ELF-1 (cell line): ENCODE measurements at regions not wholly inside any gene's neighbourhood (a gene's known extent, or its start where the extent isn't known, plus 50 kb on each side); places are given as distances from the start of the nearest gene placed in this dataset.
"Not testable (repeated sequence)": the region's sequence is repeated elsewhere in the genome, so short reads cannot be mapped to it uniquely, and the experiment has no call there.

ENCODE experiments used
- DNase-seq: peaks from one replicate; pipeline ENCODE4 v3.0.0-alpha.2; 2016; ENCODE audit warnings: low read depth, low spot score

DNA sequence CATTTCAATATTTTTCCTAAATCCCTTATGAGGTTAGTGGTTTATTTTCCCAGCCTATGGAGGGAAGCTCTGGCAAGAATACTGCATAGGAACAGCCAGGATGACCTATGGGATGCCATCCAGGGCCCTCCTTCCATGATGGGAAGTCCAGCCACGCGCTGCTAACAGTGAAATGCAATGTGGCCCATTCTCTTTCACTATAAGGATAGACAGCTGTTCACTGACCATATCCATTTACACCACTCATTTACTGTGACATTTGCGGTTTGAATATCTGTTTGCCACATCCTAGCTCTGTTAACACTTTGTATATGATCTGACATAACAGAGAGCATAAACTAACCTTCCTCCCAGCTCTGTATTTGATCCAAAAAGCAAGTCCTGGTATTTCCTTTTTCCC lies 471.7 kb downstream of the CBLN4 start:
- DNase-seq: no peak

DNA sequence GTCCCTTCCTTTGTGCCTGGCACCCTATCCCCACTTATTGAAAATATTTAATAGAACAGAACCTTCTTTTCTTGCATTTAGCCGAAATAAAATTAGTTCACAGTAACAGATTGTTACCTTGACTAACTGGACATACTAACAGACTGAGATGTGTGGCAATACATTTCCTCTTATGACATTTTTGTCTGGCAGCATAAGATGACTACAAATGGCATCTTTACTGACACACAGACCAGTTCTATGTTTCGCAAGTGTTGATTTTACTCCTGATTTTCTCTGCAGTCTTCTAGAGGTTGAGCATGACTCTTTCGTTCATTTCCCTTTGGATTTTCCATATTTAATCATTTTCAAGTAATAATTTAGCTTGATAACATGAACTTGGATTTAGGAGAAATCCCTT lies 474.6 kb downstream of the CBLN4 start:
- no peak for DNase-seq

DNA sequence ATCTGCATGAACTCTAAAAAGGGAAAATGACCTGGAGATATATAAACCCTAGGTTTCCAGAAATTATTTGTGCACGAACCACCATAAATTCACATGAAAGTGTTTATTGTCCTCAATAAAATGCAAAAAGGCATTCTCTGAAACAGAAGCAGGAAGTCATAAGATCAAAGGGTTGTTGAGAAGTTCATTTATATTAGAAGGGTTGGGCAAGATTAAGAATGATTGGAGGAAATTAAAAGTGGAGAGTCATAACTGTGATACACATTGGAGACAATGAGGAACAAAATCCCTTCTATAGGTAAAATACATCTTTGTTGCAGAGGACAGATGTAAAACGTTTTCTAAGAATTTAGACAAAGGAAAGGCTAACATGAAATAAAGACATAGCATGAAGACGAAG lies 476.8 kb downstream of the CBLN4 start:
- no peak for DNase-seq

DNA sequence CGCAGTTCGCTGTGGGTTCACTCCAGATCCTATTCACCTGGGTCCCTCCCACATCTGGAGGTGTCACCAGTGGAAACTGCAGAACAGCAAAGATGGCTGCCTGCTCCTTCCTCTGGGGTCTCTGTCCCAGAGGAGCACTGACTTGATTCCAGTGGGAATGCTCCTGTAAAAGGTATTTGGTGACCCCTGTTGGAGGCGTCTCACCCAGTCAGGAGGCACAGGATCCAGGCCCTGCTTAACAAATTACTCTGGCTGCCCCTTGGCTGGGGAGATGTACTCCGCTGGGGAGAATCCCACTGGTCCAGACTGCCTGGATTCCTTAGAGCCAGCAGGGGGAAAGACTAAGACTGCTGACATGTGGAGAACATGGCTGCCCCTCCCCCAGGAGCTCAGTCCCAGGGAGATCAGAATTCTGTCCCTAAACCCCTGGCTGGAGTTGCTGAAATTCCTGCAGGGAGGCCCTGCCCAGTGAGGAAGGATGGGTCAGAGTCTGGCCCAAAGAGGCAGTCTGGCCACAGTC lies 483.0 kb downstream of the CBLN4 start:
- peak; percentile 29 for DNase-seq

DNA sequence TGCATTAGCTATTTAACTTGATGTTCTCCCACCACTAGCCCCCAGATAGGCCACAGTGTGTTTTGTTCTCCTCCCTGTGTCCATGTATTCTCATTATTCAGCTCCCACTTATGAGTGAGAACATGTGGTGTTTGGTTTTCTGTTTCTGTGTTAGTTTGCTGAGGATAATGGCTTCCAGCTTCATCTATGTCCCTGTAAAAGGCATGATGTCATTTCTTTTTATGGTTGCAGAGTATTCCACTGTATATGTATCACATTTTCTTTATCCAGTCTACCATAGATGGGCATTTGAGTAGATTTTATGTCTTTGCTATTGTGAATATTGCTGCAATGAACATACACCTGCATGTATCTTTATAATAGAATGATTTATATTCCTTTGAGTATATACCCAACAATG lies 487.7 kb downstream of the CBLN4 start:
- DNase-seq: not testable (repeated sequence)

DNA sequence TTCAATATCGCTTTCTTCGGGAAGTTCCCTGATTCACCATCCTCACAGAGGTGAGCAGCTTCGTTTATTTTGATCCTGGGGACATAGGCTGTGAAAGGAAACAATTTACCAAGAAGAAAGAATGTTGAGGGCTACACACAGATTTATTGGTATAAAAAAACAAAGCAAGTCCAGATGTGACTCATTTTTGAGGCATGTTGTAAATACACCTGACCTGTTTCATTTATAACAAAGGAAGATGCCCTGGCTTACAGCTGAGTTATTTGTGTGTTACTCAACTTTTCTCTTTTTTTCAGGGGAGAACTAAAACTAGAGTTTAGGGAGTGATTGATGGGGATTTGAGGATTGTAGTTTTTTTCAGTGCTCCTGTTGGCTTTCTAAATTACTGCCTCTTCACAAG lies 489.5 kb downstream of the CBLN4 start:
- DNase-seq: no peak

DNA sequence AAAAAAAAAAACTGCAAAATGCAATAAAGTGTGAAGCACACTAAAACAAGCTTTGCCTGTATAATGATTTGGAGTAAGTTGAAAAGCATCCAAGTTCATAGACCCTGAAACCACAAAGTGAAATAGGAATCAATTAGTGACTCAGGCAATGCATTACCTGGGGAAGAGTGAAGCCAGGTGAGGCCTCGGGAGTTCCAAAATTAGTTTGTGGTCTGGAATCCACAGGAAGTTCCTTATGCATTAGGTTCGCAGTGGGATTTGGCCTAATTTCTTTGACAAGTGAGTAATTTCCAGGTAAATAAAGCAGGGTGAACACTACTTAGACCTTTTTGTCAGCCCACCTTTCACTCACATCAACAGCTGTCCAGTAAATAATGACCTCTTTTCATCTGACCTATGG lies 490.8 kb downstream of the CBLN4 start:
- DNase-seq: no peak

DNA sequence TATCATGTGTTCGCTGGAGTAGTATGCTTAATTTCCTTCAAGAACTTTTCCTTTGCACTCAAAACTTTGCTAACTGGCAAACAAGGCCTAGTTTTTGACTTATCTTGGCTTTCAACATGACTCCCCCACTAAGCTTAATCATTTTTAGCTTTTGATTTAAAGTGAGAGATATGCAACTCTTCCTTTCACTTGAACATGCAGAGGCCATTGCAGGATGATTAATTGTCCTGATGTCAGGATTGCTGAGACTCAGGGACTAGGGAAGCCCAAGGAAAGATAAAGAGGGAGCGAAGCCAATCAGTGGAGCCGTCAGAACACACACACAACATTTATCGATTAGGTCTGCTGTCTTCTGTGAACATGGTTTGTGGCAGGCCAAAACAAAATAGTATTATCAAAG lies 491.4 kb downstream of the CBLN4 start:
- no peak for DNase-seq

DNA sequence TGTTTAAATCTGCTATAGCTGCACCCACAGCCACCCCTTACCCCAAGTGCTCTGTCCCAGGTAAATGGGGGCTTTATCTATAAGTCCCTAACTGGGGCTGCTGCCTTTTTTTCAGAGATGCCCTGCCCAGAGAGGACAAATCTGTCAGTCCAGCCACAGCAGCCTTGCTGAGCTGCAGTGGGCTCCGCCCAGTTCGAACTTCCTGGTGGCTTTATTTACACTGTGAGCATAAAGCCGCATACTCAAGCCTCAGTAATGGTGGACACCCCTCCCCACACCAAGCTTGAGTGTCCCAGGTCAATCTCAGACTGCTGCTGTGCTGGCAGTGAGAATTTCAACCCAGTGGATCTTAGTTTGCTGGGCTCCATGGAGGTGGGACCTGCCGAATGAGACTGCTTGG lies 505.2 kb downstream of the CBLN4 start:
- DNase-seq: no peak

DNA sequence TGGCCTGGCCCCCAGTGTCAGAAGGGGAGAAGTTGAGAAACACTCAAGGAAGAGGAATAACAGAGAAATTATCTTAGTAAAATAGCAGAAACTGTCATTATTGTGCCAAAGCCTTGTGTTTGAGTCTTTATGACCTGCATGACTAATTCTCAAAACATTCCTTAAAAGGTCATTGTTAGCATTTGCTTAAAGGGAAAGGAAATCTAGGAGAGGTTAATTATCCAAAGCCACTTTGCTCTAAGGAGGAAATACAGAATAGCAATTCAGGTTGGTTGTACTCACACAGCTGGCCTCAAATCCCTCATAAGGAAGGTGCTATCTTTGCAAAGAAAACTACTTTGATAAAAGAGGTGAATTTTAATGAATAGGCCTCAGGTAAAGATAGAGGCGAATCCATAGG lies 516.7 kb downstream of the CBLN4 start:
- DNase-seq: no peak

DNA sequence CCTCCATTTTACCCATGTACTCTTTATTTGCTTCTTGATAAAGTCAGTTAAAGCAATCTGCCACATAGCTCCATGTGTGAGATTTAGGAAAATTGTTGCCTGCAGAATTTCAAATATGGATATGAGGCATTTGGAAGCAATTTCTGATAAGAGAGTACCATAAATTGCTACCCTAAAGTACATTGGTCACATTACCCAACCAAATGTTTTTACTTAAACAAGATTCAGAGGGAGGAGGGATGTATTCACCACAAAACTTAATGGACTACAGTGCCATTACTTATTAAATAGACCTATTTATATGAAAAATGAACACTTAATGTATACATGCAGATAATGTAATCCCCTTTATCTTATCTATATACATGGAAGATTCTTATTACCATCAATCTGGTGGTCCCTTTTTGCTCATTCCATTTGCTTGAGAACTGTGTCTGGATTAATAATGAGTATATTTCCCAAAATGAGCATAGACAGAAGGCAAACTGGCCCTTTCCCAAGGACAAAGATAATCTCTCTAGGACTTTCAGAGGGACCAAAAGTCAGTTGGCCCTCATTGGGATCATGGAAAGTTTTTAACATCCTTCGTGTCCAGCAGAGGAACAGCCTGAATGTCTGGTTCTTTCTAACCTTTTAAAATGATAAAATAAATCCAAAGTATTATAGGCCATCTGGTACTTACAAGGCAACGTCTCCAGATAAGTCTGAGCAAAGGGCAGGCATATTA lies 526.4 kb downstream of the CBLN4 start:
- no peak for DNase-seq

DNA sequence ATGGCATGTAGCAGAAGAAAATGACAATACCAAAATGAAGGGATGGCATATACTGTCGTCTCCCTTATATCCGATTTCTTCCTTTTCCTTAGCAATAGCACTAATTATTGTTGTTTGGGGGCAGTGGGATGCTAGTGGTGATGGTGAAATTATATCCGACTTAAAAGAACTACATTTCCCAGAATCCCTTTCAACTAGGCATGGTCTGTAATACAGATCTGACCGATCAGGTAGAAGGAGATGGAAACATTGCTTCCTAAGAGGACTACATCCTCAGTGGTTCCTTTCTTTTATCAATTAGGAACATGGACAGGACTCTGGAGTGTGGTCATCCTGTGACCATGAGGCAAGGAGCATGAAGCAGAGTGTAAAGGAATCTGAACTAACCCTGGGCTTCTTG lies 532.6 kb downstream of the CBLN4 start:
- DNase-seq: no peak

DNA sequence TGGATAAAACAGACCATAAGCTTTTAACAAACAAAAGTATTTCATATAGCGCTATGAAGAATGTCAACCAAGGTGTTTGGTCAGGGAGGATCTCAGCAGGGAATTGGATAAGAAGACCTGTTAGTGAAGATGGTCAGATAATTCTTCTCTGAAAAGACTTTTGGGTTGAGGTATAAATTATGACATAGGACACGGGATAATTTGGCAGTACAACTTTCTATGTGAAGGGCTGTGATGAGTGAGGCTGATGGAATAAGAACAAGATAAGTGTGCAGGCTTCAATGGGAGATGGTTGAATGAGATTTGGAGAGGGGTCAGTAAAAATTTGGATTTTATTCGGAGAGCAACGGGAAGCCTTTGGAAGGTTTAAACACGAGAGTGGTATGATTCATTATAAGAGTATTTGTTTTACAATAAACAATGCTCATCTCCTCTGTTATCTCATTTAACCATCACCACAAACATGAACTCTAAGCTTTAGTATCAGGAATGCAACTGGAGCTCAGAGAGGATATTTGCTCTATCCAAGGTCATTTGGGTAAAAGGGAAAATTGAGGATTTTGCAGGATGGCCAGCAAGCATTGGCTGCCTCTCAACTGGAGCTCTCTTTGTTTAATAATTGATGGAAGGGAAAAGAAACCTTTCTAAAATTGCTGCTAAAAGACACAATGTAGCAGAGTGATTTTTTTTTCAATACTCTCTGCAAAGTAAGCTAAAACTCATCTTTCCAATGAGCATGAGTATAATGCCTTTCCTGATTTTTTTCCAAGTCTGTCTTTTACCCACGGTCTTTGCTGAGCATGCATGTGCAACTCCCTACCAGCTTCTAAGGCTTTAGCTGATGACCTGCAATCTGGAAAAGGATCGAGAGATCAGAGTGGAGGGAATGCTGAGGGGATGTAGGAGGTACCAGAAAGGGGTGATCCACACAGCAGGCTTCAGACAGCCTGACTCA lies 534.0 kb downstream of the CBLN4 start:
- DNase-seq: no peak

DNA sequence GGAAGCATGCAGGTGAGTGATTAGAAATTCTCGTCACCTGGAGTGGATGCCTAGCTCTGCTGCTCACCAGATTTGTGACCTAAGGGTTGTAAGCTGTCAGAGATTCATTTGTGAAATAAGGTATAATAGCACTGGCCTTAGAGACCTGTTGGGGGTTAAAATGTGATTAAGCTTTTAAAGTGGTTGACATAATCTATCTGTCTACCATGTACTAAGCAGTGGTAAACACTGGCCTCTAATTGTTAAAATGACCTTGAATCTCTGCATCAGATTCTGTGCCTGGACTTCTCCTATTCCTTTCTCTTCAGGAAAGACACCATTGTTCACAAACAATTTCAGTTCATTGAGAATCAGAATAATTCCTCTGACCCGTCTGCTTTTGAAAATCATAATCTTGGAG lies 536.2 kb downstream of the CBLN4 start:
- no peak for DNase-seq

DNA sequence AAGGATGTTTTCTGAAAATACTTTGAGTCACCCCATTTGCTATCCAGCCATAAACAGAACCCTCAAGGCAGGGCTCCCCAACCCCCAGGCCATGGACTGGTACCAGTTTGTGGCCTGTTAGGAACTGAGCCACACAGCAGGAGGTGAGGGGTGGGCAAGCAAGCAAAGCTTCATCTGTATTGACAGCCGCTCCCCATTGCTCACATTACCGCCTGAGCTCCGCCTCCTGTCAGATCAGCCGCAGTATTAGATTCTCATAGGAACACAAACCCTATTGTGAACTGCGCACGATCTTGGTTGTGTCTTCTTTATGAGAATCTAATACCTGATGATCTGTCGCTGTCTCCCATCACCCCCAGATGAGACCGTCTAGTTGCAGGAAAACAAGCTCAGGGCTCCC lies 543.8 kb downstream of the CBLN4 start:
- DNase-seq: no peak

DNA sequence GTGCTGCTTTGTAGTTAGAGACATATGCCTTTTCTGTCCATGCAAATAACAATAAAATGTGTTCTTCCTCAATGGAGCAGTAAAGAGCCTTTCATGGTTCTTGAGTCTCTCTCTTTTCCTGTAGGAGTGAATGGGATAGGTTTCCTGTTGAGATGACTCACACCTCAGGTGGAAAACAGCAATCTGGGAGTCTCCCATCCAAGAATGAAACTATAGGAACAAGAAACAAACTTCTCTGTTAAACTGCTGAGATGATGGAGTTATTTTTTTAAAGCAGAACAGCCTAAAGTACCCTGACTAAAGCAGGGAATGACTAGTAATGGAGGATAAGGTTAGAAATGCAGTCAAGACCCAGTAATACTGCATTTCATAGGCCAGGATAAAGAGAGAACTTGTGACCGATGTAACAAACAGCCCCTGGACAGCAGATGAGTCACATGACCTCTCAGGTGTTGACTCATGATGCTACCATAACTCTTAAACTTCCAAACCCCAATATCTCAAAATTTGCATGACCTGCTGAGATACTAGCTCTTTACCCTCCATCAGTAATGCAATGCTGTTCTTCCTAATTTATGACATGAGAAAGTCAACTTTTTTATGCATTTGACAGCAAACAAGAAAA lies 548.9 kb downstream of the CBLN4 start:
- DNase-seq: no peak

DNA sequence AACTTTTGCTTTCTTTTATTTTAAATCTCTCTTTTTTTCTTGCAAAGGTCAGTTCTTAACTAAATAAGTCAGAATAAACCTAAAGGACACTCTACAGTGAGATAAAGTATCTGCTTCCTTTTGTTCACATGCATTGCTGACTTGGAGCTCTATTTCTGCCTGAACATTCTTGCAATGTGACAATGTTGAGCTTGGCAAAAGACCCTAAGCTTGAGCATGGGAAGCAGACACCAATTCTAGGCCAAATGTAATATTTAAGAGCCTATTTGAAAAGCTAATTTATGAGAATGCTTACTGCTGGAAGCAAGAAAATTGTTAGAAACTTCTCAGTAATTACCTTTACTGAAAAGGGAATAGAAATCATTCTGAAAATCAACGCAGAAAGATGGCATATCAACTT lies 556.2 kb downstream of the CBLN4 start:
- no peak for DNase-seq

DNA sequence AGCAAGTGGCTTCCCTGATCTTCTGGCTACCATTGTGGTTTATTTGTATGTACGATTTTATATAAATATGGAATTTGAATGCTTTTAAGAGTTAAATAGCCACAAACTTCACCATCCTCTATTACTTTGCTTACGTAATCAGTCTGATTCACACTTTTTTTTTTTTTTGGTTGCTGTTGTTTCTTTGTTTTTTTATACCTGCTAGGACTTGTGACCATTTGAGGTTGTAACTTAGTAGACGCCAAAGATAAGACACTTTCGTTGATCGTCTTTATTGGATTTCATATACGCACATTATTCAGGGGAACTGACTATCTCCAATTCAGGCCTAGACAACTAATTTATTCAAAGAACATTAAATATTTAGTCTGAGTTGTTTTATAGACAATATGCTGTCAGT lies 559.0 kb downstream of the CBLN4 start:
- DNase-seq: no peak

DNA sequence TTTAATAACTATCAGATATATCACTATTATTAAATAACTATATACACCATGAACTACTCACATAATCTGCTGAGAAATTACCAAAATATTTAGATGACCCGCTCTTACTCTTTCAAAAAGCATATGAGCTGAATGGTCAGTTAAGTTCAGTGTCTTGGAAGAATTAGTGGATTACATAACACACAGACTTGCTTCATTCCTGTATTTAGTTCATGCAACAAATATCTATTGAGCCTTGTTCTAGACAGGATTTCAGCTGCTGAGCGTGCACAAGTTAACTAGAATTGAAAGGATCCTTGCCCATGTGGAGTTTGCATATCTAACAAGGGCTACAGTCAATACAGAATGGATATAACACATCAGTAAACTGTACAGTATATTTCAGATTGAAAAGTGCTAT lies 566.2 kb downstream of the CBLN4 start:
- DNase-seq: no peak

DNA sequence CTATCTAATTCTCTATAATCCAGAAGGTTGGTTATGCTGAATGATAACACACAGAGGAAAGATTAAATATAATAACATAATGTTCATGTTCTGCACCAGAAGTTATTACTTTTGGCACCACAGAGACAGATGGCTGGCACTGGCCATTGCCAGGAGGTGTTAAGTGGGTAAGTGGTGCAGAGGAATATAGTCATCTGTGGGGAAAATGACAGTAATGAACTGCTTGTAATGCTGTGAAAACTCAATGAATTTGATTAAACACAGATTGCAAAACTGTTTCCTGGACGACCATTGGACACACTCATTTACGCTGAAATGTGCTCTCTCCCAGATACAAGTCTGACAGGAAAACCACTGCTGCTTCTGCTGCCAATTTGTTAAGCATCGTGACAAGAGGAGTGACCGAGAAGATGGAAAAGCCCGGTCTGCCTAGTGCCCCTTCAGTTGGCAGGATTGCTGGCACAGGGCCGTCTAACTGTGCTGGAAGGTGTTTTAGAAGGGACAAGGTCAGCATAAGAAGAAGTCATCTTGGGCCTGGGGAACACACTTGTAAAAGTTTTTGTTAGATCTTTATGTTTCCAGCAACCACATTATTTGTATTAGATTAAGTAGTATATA lies 567.4 kb downstream of the CBLN4 start:
- DNase-seq: no peak

DNA sequence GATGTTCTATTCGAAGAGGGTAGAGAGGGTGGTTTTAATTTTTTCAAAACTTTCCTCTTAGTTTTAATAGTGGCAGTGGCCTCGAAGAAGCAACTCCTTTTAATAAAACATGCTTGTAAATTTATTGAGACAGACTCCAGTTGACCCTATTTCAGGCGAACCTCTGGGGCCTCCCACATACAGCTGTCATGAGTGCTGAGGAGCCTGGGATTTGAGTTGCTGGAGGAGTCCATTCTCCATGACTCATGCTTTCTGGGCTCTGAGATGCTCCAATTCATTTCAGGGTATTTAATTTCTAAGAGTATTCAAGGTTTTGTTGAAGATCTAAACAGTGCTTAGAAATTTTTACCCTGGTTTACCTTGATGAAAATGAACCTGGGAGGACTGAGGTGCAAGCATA lies 580.4 kb downstream of the CBLN4 start:
- no peak for DNase-seq

DNA sequence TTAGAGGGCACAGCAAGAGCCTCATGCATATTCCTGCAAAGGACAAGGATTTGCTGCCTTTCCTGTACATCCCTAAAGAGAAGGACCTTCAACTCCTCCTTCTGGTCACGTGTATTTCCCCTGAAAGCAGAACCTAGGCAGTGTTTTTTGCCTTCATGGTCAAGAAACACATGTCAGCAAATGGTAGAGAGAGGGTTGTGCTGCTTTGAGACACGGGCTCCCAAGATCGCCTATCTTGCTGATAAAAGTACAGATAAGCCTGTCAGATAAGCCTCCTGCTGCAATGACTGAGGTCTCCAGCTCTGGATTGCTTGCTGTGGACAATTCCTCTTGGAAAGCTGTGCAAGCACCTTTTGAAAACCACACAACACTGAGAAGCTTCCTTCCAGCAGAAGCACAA lies 580.8 kb downstream of the CBLN4 start:
- DNase-seq: no peak
